Ovary (tissue), 3 donors: ENCODE measurements at regions not wholly inside any gene's neighbourhood (a gene's known extent, or its start where the extent isn't known, plus 50 kb on each side); places are given as distances from the start of the nearest gene placed in this dataset.

Source experiments
- POLR2A ChIP-seq: fragments of 450-650 bp; IDR thresholded peaks from one replicate; pipeline ENCODE4 v1.6.1; 2017; ENCODE audit warnings: antibody characterized with exemption, mild to moderate bottlenecking, moderate library complexity
- TF ChIP-seq, protein P1 (sequence below), 3 donors: fragments of 450-650 bp in 2 of 3; fragments of 200-600 bp in 1 of 3; IDR thresholded peaks; one replicate each; pipeline versions ENCODE4 v1.5.1 to v1.8.0; 2016 to 2022; ENCODE audit warnings: antibody characterized with exemption in 3 of 3, mild to moderate bottlenecking in 1 of 3
- donor health status: DM: no; HTN: no; CAD: no.

DNA sequence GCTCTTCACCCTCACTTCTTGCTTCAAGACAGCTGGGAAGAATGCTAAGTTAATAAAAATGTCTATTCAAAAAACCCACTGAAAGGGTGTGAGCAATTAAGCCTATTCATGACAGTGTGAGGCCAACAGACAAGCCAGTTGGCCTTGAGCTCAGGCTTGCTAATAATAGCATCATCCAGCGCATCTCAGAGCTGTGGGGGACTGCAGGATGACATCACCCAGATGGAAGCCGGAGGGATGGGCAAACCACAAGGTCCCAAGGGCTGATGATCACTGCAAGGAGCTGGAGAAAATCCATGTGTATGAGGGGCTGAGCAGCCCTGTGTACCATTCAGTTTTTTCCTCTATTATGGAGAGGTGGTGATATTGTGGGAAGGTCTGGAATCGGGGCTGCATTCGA is 770.4 kb downstream of the TNS3 start:
- TF ChIP-seq, protein P1, sequence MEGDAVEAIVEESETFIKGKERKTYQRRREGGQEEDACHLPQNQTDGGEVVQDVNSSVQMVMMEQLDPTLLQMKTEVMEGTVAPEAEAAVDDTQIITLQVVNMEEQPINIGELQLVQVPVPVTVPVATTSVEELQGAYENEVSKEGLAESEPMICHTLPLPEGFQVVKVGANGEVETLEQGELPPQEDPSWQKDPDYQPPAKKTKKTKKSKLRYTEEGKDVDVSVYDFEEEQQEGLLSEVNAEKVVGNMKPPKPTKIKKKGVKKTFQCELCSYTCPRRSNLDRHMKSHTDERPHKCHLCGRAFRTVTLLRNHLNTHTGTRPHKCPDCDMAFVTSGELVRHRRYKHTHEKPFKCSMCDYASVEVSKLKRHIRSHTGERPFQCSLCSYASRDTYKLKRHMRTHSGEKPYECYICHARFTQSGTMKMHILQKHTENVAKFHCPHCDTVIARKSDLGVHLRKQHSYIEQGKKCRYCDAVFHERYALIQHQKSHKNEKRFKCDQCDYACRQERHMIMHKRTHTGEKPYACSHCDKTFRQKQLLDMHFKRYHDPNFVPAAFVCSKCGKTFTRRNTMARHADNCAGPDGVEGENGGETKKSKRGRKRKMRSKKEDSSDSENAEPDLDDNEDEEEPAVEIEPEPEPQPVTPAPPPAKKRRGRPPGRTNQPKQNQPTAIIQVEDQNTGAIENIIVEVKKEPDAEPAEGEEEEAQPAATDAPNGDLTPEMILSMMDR (IDR thresholded peaks at IDR 0.05) = no peak
- TF ChIP-seq POLR2A = no peak
